KMS-11 (cell line): ENCODE measurements at regions not wholly inside any gene's neighbourhood (a gene's known extent, or its start where the extent isn't known, plus 50 kb on each side); places are given as distances from the start of the nearest gene placed in this dataset.

Source experiments
- H2AFZ ChIP-seq: fragments of 200-600 bp; sonication (generic); 2 replicates; pipeline ENCODE4 v1.6.1; 2016; ENCODE audit warnings: antibody characterized with exemption, mixed run types, low read depth
- H3K27ac ChIP-seq: fragments of 200-600 bp; sonication (generic); 2 replicates; pipeline ENCODE4 v1.6.1; 2016; ENCODE audit warnings: mild to moderate bottlenecking, mixed run types
- H3K27me3 ChIP-seq: fragments of 200-600 bp; sonication (generic); 2 replicates; pipeline ENCODE4 v1.6.1; 2017; ENCODE audit warnings: mild to moderate bottlenecking, low read depth, mixed run types, moderate library complexity; ENCODE audit not compliant: insufficient read depth
- H3K36me3 ChIP-seq: fragments of 200-600 bp; sonication (generic); 2 replicates; pipeline ENCODE4 v1.6.1; 2017; ENCODE audit warnings: mild to moderate bottlenecking, mixed run types; ENCODE audit not compliant: insufficient read depth
- H3K4me1 ChIP-seq: fragments of 200-600 bp; sonication (generic); 2 replicates; pipeline ENCODE4 v1.6.1; 2016; ENCODE audit warnings: mild to moderate bottlenecking, low read depth, mixed run types; ENCODE audit not compliant: poor library complexity, severe bottlenecking
- H3K4me2 ChIP-seq: fragments of 200-600 bp; sonication (generic); 2 replicates; pipeline ENCODE4 v1.7.0; 2016; ENCODE audit warnings: mild to moderate bottlenecking, mixed run types
- H3K4me3 ChIP-seq: fragments of 200-600 bp; sonication (generic); IDR thresholded peaks from 2 replicates; pipeline ENCODE4 v1.6.1; 2017; ENCODE audit warnings: low read depth, low read length, mixed read lengths; ENCODE audit not compliant: insufficient read depth
- H3K79me2 ChIP-seq: fragments of 200-600 bp; sonication (generic); 2 replicates; pipeline ENCODE4 v1.6.1; 2016; ENCODE audit warnings: low read depth, mixed run types; ENCODE audit not compliant: insufficient read depth
- H3K9ac ChIP-seq: fragments of 200-600 bp; sonication (generic); 2 replicates; pipeline ENCODE4 v1.6.1; 2016; ENCODE audit warnings: mild to moderate bottlenecking, mixed run types
- H4K20me1 ChIP-seq: fragments of 200-600 bp; sonication (generic); 2 replicates; pipeline ENCODE4 v1.6.1; 2016; ENCODE audit warnings: mild to moderate bottlenecking, mixed run types; ENCODE audit not compliant: insufficient read depth
- TF ChIP-seq, protein P1 (sequence below): fragments of 200-600 bp; sonication (generic); conservative IDR thresholded peaks from 2 replicates; pipeline ENCODE4 v1.6.1; 2017; ENCODE audit warnings: low read depth, mild to moderate bottlenecking, antibody characterized with exemption, low read length, moderate library complexity, mixed read lengths

GRCh38 chr2:160583813-160584537 is 90.4 kb upstream of the RBMS1 start:
- Histone ChIP-seq H3K27me3 (no peaks in the 10 kb centered on the region), H3K9ac (no peak overlapping the region), H3K4me3 (no peak overlapping the region), H3K36me3 (no peaks in the 10 kb centered on the region), H3K4me2 (no peak overlapping the region), H3K27ac (no peak overlapping the region), H2AFZ (no peak overlapping the region), H3K4me1 (no peaks in the 10 kb centered on the region), H3K79me2 (no peaks in the 10 kb centered on the region), H4K20me1 (no peaks in the 10 kb centered on the region)
- TF ChIP-seq, protein P1, sequence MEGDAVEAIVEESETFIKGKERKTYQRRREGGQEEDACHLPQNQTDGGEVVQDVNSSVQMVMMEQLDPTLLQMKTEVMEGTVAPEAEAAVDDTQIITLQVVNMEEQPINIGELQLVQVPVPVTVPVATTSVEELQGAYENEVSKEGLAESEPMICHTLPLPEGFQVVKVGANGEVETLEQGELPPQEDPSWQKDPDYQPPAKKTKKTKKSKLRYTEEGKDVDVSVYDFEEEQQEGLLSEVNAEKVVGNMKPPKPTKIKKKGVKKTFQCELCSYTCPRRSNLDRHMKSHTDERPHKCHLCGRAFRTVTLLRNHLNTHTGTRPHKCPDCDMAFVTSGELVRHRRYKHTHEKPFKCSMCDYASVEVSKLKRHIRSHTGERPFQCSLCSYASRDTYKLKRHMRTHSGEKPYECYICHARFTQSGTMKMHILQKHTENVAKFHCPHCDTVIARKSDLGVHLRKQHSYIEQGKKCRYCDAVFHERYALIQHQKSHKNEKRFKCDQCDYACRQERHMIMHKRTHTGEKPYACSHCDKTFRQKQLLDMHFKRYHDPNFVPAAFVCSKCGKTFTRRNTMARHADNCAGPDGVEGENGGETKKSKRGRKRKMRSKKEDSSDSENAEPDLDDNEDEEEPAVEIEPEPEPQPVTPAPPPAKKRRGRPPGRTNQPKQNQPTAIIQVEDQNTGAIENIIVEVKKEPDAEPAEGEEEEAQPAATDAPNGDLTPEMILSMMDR: no peak

DNA sequence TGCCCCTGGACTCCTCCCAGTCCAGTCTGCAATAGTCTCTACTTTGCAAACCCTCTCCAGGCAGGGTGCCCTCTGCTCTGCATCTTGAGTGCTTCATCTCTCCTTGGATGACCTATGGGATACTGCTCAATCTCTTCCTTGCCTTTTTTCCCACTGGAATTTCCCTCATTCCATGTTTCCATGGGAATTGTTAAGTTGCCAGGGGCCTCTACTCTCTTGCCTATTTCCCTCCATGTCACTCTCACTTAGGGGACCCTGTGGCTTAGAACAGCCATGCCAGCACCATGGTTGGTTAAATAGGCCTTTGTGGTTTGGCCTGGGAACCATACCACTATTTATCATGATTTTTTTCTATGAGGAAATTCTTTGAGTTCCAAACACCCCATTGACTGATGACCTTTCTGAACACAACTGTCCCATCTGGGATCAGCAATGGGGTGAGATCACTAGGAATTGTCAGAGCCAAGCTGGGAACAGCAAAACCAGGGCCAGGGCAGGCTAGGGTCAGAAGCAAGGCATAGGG is 91.4 kb upstream of the RBMS1 start:
- H3K4me1 ChIP-seq: no peaks in the 10 kb centered on the region
- no peak overlapping the region for H3K27ac ChIP-seq
- no peak overlapping the region for H3K9ac ChIP-seq
- TF ChIP-seq, protein P1: no peak
- H3K36me3 ChIP-seq: no peaks in the 10 kb centered on the region
- H3K4me3 ChIP-seq: no peak overlapping the region
- no peaks in the 10 kb centered on the region for H4K20me1 ChIP-seq
- H3K79me2 ChIP-seq: no peaks in the 10 kb centered on the region
- no peaks in the 10 kb centered on the region for H3K27me3 ChIP-seq
- H2AFZ ChIP-seq: no peak overlapping the region
- H3K4me2 ChIP-seq: no peak overlapping the region

DNA sequence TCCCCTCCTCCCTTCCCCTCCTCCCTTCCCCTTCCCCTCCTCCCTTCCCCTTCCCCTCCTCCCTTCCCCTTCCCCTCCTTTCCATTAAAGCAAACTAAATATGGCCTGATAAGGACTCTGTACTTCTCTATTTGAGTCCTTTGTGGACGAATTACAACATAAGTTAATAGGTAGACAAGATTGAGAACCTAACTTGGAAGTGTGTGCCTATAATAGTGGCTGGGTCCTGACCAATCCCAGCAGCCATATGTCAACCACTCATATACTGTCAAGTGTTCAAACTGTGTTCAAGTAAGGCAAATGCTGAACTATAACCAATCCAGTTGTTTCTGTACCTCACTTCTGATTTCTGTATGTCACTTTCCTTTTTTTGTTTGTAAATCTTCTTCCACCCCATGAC is 97.1 kb upstream of the RBMS1 start:
- H3K4me1 ChIP-seq: no peaks in the 10 kb centered on the region

DNA sequence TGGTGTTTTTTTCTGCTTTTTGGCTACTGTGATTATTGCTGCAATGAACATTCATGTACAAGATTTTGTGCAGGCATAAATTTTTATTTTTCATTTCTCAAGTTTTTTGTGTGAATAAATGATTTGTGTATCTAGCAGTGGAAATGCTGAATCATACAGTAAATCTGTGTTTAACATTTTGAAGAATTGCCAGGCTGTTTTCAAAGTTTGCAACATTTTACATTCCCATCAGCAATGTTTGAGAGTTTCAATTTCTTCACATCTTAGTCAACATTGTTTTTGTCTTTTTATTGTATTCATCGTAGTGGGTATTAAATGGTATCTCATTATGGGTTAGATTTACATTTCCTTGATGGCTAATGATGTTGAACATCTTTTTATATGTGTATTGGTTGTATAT is 98.8 kb upstream of the RBMS1 start:
- H3K4me1 ChIP-seq: no peaks in the 10 kb centered on the region
- no peak overlapping the region for H3K4me3 ChIP-seq
- H4K20me1 ChIP-seq: no peaks in the 10 kb centered on the region
- H3K27me3 ChIP-seq: no peaks in the 10 kb centered on the region
- no peak overlapping the region for H2AFZ ChIP-seq
- no peak overlapping the region for H3K9ac ChIP-seq
- H3K36me3 ChIP-seq: no peaks in the 10 kb centered on the region
- TF ChIP-seq, protein P1: no peak
- no peak overlapping the region for H3K27ac ChIP-seq
- H3K79me2 ChIP-seq: no peaks in the 10 kb centered on the region
- H3K4me2 ChIP-seq: no peak overlapping the region

More for the DNA sequence above, 97.1 kb upstream of the RBMS1 start:
- no peaks in the 10 kb centered on the region for H4K20me1 ChIP-seq
- H3K79me2 ChIP-seq: no peaks in the 10 kb centered on the region
- TF ChIP-seq, protein P1: no peak
- H3K36me3 ChIP-seq: no peaks in the 10 kb centered on the region
- H3K4me2 ChIP-seq: no peak overlapping the region
- H3K9ac ChIP-seq: no peak overlapping the region
- H3K27me3 ChIP-seq: no peaks in the 10 kb centered on the region
- H3K4me3 ChIP-seq: no peak overlapping the region
- H2AFZ ChIP-seq: no peak overlapping the region
- H3K27ac ChIP-seq: no peak overlapping the region
